Uterus (tissue), 3 donors: ENCODE measurements at regions not wholly inside any gene's neighbourhood (a gene's known extent, or its start where the extent isn't known, plus 50 kb on each side); places are given as distances from the start of the nearest gene placed in this dataset.

ENCODE experiments used
- DNase-seq, 2 donors: peaks; one replicate each; pipeline ENCODE4 v3.0.0-alpha.2; 2019 to 2020
- H3K27ac ChIP-seq, 2 donors: fragments of 200-600 bp; sonication (generic); 1 replicate in 1 of 2; 2 replicates in 1 of 2; pipeline ENCODE4 v1.5.1; 2016 to 2018
- H3K27me3 ChIP-seq, 2 donors: fragments of 200-600 bp; sonication (generic); one replicate each; pipeline ENCODE4 v1.5.1; 2018 to 2019; ENCODE audit warnings: control low read depth in 1 of 2
- H3K36me3 ChIP-seq, 2 donors: fragments of 200-600 bp; sonication (generic); one replicate each; pipeline ENCODE4 v1.5.1; 2019; ENCODE audit warnings: control low read depth in 1 of 2
- H3K4me1 ChIP-seq, 2 donors: fragments of 200-600 bp; sonication (generic); one replicate each; pipeline ENCODE4 v1.5.1; 2018 to 2019; ENCODE audit warnings: control low read depth in 1 of 2
- H3K4me3 ChIP-seq, 2 donors: fragments of 200-600 bp; sonication (generic); 1 replicate in 1 of 2; 2 replicates in 1 of 2; pipeline ENCODE4 v1.5.1; 2018 to 2019; ENCODE audit warnings: mild to moderate bottlenecking in 1 of 2
- H3K9me3 ChIP-seq, 2 donors: fragments of 200-600 bp; sonication (generic); one replicate each; pipeline ENCODE4 v1.5.1; 2019; ENCODE audit warnings: control low read depth in 1 of 2
- CTCF ChIP-seq, 4 experiments: fragments of 200-600 bp in 2 of 4; fragments of 450-650 bp in 2 of 4; sonication (generic) in 2 of 4; IDR thresholded peaks; one replicate each; pipeline ENCODE4 v1.5.1; 2016 to 2019; ENCODE audit warnings: antibody characterized with exemption in 4 of 4, mild to moderate bottlenecking in 2 of 4, moderate library complexity in 1 of 4
- POLR2A ChIP-seq, 2 donors: fragments of 450-650 bp; IDR thresholded peaks; one replicate each; pipeline ENCODE4 v1.6.1; 2016; ENCODE audit warnings: antibody characterized with exemption in 2 of 2, mild to moderate bottlenecking in 1 of 2, moderate library complexity in 1 of 2
- intact Hi-C: fragments of 100-400 bp; cut with DNase I; formaldehyde crosslinking; loops from one replicate; pipeline ENCODE4 v1.15.1; 2023; ENCODE audit warnings: low total_unique reads
- donor health status: DM: yes; HTN: yes; CAD: no.

- Histone ChIP-seq H3K27me3 (no peaks in the 10 kb centered on the region), H3K9me3 (no peaks in the 10 kb centered on the region), H3K27ac (no peak overlapping the region), H3K4me3 (no peak overlapping the region), H3K36me3 (no peaks in the 10 kb centered on the region), H3K4me1 (no peaks in the 10 kb centered on the region)
- no peak for DNase-seq
- TF ChIP-seq POLR2A (IDR thresholded peaks at IDR 0.05) = no peak
- no peak for TF ChIP-seq CTCF (IDR thresholded peaks at IDR 0.05)
- intact Hi-C loops = no loop called here
Measured at GRCh38 chr13:34257966-34258365, 440.0 kb downstream of the RFC3 start.

- no peaks in the 10 kb centered on the region for H3K4me1 ChIP-seq
- no peak overlapping the region for H3K4me3 ChIP-seq
- DNase-seq = no peak
- no peak for TF ChIP-seq POLR2A (IDR thresholded peaks at IDR 0.05)
- no peak for TF ChIP-seq CTCF (IDR thresholded peaks at IDR 0.05)
- H3K9me3 ChIP-seq = no peaks in the 10 kb centered on the region
- H3K36me3 ChIP-seq = no peaks in the 10 kb centered on the region
- intact Hi-C loops = no loop called here
- no peak overlapping the region for H3K27ac ChIP-seq
- no peaks in the 10 kb centered on the region for H3K27me3 ChIP-seq
Measured at GRCh38 chr13:34258646-34259386, 440.9 kb downstream of the RFC3 start.

DNA sequence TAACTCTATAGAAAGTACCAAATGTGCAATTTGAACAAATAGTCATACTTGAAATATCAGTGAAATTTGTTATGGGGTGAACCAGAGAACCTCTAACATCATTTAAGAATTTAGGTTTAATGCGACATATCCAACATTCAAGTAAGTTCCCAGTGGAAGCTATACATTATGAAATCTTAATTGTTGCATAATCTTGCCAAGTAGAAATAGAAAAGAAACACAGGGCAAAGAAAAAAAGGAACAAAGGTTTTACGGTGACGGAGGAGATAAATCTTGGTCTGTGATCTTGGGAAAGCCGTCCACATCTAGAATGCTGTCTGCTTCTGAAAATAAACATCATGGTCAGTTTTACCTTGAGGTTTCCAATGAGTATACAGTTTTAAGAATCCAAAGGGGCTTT lies 445.7 kb downstream of the RFC3 start:
- H3K4me3 ChIP-seq = no peak overlapping the region
- H3K4me1 ChIP-seq = no peaks in the 10 kb centered on the region
- intact Hi-C loops = no loop called here
- no peak for TF ChIP-seq POLR2A (IDR thresholded peaks at IDR 0.05)
- no peak overlapping the region for H3K27ac ChIP-seq
- no peak for DNase-seq
- H3K9me3 ChIP-seq = no peaks in the 10 kb centered on the region
- H3K27me3 ChIP-seq = no peaks in the 10 kb centered on the region
- H3K36me3 ChIP-seq = no peaks in the 10 kb centered on the region

DNA sequence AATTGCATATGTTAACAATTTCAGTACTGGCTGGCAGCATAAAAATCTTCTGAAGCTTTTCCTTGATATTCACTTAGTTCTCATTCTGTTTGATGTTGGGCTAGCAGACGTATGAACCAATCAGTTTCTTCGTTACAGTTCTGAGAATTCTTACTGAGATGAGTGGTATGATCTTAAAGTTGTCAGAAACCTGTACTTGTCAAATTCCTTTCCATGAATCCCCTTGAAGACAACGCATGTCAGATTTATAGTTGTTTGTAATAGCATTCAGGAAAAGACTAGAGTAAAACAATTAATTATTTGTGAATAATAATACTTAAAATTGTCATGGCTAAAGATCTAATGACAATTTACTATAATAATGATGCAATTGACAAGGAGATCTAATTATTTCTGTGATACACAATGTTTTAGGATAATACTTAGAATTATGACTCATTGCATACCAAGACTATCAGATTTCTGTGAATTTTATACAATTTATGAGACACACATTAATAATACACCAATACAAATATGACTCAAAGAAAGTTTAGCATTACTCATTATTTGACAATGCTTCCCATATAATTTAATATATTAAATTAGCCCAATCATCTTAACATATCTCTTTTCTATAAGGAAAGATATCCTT lies 447.2 kb downstream of the RFC3 start:
- H3K4me3 ChIP-seq = no peak overlapping the region
- H3K36me3 ChIP-seq = no peaks in the 10 kb centered on the region
- H3K9me3 ChIP-seq = no peaks in the 10 kb centered on the region
- intact Hi-C loops = no loop called here
- H3K27me3 ChIP-seq = no peaks in the 10 kb centered on the region
- H3K4me1 ChIP-seq = no peaks in the 10 kb centered on the region
- TF ChIP-seq POLR2A (IDR thresholded peaks at IDR 0.05) (no peak), CTCF (IDR thresholded peaks at IDR 0.05) (no peak)
- no peak for DNase-seq
- H3K27ac ChIP-seq = no peak overlapping the region

DNA sequence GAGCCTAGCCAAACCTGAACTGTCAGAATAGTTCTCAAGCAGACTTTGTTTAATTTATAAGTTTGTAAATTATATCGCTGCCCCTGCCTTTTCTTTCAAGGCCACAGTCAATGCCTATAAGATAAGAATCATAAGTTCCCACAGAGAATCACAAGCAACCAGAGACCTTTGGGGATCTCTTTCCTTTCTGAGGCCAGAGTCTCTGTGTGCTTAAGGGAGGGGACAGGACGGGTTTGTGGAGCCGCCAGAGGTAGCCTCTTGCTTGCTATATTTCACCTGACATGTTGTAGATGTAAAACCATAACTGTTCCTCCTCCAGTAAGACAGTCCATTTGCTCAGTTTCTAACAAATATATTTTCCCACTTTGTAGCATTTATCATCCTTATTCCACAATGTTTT lies 458.8 kb downstream of the RFC3 start:
- Histone ChIP-seq H3K4me3 (no peak overlapping the region), H3K27ac (no peak overlapping the region), H3K27me3 (no peaks in the 10 kb centered on the region), H3K9me3 (no peaks in the 10 kb centered on the region), H3K36me3 (no peaks in the 10 kb centered on the region), H3K4me1 (no peaks in the 10 kb centered on the region)
- intact Hi-C loops = no loop called here
- no peak for TF ChIP-seq POLR2A (IDR thresholded peaks at IDR 0.05)
- TF ChIP-seq CTCF (IDR thresholded peaks at IDR 0.05) = no peak
- DNase-seq = no peak
